Pons (tissue), 1 donor: ENCODE measurements at regions not wholly inside any gene's neighbourhood (a gene's known extent, or its start where the extent isn't known, plus 50 kb on each side); places are given as distances from the start of the nearest gene placed in this dataset.

Experiments used
- DNase-seq: peaks from one replicate; pipeline ENCODE4 v3.0.0-alpha.2; 2016; ENCODE audit warnings: low spot score

DNA sequence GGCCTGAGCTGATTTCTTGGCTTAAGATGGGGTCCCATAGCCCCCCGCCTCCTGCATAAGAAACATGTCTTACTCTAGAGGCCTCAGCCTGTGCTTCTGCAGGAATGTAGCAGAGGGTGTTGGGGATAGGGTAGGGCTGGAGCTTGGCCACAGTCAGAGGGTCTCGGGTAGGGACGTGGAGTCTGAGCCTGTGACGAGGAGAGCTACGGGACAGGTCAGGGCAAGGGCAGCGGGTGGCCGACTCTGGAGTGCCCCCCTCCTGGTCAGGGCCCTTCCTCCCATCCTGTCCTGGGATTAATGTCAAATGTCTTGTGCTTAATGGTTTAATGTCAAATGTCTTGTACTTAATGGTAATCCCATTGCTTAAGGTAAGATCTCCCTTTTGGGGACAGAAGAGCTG, 130.4 kb downstream of the GLI2 start:
- no peak for DNase-seq

DNA sequence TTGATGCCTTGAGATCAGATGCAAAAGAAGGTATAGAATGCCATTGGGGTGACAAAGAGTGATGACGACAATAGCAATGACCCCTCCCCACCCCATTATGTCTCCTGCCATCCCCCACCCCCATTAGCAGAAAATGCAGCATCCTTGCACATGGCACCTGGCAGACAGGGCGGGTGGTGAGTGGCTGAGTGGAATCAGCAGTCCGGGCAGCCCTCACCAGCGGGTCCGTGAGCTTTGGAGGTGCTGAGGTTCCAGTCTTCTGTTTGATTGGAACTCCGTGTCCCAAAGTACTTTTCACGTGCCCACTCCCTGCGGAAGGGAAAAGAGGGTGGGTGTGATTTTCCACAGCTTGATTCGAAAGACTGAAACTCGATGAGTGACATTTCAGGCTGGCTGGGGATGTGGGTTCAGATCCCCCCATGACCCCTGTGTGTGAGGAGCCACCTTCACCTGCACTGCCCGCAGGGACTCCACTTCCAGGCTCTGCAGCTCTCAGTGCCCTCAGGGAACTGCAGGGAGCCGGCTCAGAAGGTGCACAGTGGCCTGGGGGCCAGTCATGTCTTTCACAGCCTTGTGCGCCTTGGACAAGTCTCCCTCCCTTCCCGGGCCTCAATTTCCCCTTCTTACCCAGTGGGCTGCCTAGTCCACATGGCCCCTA, 130.9 kb downstream of the GLI2 start:
- no peak for DNase-seq

DNA sequence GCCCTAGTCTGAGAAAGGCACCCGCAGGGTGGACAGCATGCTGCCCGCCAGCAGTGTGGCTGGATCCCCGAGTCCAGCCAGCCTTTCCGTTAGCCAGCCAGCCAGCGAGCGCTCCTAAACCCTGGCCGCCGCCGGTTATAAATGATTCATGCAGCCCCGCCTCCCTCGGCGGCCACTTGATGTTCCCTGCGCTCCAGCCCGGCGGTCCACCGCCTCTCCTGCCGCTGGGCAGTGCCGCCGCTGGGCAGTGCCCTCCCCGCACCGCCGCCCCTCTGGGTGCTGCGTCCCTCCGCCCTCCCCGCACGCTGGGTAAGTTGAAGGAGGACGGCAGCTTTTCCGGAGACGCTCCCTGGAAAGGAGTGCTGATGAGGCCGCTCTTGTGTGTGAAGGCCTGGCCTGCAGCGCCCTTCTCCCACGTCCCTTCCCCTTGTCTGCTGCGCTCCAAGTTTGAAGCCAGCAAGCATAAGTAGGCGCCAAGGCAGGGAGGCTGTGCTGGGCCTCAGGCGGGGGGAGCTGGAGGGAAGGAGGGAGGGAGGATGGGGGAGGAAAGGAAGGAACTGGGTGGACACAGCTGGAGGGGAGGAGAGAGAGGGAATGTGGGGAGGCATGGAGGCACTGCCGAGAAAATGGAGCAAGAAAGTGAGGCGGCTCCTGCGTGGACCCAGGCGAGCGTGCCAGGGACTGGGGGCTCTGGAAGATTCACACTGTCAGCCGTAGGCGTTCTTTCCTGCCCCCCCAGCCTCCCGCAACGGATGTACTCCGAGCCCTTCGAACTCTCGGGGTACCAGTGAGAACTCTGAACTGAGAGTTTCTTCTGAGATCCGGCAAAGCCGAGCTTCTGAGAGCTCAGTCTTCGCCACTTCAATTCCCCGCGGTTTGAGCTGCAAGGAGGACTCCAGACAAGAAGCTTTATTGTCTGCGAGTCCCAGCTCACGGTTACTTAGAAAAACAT, 131.9 kb downstream of the GLI2 start:
- DNase-seq: peak; percentile 24

DNA sequence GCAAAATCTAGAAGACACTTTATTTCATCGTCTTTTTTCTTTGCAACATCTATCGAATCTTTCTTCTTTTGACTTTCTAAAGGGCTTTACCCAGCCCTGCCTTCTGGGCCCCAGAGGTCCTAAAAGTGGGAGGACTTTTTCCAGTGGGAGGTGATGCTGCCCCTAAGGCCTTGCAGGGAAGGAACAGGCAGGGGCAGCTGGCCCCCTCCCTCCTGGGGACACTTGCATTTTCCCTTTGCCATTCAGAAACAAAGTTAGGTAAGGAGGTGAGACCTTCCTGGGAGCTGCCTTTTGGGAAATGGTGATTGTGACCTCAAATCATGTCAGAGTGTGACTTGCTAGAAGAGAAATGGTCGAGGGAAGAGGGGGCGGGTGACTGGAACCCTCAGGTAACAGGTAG, 132.7 kb downstream of the GLI2 start:
- no peak for DNase-seq

DNA sequence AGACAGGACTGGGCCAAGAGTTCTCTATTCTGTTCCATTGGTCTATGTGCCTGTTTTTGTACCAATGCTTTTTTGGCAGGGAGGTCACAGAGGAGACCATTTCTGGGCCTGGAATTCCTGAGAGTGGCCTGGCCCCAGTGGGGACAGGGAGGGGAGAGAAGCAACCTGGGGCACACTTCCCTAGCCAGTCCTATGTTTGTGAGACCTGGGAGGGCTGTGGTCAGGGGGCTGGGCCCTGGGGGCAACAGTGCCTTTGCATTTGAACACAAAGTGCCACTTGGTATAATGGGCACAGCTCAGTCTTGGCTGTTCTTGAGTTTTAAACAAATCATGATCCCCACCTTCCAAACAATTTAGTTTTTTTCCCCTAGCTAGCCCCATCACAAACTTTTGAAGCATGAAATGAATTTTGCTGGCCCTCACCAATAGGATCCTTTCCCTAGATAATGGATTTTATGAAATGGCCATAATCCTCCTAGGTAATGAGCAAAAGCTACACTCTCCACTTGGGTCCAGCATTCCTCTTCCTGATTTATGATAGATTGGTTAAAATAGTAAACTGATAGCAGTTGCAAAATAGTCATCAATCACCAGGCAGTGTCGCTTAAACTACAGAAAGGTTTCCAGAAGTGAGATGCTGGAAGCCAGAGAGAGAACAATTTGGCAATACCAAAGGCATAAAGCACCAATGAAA, 133.5 kb downstream of the GLI2 start:
- DNase-seq: no peak

DNA sequence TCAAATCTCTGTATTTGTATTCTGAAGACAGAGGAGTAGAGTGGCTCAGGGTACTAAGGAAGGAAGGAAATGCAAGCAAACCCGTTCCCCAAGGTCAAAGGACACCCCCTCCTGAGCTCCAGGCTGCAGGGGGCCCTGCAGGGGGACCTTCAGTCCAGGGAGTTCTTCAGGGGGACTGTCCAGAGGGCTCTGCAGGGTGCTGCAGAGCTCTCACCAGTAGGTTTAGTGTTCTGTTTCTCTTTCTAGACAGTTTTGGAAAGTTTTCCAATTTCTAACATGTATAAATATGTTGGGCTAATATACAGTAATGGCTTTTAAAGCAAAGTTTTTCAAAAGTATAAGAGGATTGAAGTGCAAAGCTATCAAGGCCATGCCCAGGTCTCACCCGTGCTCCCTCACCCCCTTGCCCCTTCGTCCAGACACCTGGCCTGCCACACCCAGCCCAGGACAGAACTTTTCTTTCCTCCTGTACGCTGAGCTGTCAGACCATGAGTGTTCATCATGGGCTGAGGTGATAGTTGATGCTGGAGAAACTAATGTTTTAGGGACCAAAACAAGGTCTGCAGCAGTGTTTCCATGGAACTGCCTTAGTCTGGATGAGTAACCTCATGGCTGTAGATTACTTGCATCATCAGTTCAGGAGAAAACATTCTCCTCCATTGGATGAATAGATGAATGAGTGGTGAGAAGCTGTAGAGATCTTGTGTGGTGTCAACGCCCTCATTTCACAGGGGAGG, 134.2 kb downstream of the GLI2 start:
- DNase-seq: no peak

DNA sequence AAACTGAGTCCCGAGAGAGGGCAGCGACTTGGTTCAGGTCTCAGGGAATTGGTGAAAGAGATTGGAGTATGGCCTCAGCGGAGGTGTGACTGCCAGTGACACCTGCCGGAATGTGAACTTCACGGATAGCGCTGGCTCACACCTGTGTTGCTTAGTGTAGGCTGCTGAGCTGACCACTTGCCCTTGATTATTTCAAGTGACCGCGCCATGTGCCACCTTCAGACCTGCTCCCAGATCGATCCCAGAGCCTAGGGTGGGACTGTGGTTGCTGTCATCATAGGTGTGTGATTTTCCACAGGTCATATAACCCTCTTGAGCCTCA, 134.8 kb downstream of the GLI2 start:
- DNase-seq: no peak

DNA sequence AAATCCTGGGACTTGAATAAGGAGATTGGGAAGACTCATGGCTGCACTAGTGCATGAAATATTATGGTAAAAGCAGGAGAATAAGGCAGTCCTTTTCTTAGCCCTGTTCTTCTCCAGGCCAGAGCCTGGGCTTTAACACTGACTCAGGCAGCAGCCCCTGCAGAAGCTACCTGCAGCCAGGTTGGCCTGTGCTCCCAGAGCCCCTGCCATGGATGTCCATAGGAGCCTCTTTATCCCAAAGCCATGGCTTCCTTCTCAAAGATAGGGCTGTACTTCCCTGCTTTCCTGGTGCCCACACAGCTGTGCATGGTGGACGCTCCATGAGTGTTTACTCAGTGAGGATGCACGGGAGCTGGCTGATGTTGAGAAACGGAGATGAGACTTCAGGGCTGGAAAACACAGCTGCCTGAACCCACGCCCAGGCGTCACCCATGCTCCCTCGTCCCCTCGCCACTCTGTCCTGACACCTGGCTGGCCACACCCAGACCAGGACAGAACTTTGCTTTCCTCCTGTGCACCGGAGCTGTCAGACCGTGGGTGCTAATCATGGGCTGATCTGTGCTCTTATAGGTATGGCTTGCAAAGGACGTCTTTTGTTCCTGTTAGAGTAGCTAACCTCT, 135.5 kb downstream of the GLI2 start:
- no peak for DNase-seq

DNA sequence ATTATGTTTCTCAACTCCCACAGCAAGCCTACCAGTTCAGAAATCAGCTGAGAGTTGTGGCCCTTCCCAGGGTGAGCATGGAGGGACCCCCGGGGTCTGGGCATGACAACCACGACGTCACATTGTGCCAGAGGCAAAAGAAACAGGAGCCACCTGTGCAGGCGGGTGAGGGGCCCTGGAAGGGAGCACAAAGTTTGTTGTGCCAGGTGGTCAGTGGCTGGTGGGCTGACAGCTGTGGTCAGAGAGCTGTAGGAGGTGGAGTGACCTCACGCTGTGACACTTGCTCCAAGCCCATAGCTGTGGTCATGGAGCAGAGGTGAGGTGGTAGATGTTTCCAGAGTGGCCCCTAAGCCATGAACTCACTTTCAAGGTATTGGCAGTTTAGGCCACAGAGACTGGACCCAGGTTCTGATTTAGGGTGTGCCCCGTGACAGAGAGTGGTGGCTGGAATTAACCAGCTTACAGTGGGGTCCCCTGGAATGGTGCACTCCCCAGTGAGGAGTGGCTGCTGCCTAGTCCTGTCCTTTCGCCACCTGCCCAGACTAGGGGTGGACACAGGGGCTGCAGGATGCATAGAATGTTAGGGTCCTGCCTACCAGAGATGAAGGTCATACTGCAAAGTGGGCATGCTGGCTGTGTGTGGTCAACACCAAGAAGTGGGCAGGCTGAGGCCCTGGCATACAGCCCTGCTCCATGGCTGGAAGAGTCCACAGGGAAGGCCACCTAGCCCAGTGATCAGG, 136.4 kb downstream of the GLI2 start:
- DNase-seq: no peak

DNA sequence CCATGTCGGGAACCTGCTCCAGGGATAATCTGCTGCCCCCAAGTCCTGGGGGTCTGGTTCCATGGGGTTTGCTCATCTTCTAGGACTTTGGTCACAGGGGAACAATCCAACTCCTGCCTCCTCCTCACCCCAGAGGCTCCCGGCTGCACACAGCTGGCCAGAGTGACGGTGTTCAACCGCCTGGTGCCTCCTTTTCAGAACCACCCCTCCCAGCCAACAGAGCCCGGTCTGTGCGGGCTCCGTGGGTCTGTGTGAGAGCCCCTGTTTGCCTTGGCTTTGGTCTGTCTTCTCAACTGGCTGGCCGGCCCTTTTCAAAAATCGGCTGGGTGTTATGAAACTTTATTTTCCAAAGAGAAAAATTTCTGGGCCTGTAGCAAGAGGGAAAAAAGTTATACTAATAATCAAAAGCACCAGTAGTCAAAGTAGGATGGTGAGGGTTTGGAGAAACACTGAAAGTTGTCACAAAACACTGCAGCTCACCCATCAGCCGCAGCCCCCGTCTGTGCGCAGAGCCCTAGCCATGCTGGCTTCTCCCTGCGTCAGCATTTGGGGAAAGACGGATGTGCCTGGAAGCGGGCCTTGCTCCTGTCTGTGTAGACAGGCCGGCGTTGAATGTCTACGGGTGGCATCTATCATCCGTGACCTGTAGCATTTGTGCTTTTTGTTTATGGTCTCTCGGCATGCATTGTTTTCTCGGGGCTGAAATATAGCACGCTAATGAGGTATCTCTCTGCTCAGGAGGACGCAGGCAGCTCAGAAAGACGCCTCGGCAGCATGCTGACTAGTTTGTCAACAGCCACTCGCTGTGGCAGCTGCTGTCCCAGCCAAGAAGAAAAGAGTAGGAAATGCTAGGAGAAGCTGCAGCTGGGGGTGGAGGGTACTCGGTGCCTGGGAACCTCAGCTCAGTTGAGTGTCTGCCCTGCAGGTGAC, 138.6 kb downstream of the GLI2 start:
- DNase-seq: no peak

DNA sequence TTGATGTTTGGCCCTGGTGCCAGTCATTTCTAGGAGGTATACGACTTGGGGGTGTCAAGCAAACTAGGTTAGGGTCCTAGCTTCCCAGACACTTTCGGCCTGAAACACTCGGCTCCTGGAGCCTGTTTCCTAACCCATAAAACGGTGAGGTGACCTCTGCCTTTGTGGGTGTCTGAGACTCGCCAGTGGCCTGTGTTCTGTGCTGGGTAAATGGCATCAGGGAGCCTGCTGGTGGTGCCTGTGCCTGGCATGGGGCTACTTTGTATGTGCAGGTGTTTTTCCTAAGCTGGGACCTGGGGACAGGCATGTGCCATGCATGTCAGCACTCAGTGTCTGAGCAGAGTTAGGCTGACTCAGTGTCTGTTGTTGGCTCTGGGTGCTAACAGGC, 139.2 kb downstream of the GLI2 start:
- DNase-seq: no peak

DNA sequence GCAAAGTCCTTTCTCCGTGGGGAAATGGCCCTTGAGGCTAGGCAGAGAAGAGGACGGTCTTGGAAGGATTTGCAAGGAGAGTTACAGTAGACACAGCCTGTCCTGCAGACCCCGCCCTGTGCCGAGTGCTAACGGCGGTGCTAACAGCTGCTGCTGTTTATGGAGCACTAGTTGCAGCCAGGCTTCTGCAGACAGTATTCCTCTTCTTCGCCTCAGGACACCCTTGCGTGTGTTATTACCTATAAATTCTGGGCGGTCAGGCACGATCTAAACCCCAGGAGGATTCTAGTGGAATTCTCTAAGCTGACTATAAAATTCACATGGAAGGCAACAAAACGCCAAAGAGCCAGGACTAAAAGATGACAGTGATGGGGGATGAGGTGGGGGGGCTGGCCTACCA, 139.8 kb downstream of the GLI2 start:
- DNase-seq: no peak

DNA sequence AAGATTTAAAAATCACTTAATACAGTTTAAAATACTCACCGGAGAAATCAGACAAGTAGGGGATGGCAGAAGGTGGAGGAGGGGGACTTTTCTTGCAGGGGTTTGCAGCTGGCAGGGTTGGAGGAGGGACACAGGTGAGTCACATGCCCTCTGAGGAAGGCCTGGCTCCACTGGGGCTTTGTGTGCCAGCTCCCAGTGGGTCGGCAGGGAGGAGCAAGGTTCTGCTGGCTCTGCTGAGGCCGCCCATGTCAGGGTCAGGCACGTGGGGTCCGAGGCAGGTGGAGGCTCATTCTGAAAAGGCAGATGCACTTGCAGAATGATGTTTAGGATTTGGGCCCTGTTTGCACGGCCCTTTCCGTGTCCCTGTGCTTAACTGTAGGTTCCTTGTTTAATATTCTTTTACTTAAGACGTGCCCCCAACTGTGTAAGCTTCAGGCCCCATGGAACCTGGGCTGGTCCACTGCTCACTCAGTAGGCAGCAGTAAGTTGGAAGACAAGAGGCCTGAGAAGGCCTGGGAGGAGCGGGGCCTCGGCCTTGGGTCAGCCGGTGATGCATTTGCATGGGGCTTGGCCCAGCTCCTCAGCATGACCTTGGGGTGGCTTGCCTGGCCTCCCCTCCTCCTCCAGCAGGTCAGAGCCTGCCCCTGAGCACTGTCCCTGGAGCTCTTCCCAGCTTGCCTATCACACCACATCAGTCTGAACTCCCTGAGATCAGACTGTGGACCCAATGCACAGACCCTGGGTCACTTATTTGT, 141.0 kb downstream of the GLI2 start:
- DNase-seq: no peak

DNA sequence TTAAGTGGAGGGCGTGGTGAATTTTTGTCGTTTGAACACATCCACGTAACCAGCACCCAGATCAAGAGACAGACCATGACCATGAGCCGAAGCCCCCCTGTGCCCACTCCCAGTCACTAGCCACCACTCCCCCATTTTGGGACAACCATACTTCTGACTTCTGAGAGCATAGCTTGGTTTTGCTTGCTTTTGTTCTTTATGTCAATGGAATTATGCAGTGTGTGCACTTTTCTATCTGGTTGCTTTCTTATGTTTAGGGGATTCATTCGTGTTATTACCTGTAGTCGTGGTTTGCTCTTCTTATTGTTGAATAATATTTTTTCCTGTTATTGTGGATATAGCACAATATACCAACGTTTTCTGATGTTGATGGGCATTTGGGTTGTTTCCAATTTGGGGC, 141.7 kb downstream of the GLI2 start:
- no peak for DNase-seq

DNA sequence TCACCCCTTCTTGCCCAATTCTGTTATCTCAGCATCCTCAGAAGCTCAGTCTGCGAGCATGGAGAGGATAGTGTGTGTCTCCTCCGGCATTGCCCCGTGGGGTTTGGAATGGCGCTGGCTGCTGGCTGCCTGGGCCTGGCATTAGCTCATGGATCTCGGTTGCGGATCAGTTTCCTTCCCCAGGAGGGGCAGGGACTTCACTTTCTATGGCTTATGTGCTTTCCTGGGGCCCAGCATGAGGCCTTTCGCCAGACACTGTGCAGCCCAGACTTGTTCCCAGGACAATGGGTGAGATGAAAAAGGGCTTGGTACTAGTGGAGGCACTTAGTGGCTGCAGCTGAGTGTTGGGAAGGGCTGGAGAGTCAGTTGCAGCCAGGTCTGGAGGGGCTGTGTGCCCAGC, 143.3 kb downstream of the GLI2 start:
- DNase-seq: no peak

DNA sequence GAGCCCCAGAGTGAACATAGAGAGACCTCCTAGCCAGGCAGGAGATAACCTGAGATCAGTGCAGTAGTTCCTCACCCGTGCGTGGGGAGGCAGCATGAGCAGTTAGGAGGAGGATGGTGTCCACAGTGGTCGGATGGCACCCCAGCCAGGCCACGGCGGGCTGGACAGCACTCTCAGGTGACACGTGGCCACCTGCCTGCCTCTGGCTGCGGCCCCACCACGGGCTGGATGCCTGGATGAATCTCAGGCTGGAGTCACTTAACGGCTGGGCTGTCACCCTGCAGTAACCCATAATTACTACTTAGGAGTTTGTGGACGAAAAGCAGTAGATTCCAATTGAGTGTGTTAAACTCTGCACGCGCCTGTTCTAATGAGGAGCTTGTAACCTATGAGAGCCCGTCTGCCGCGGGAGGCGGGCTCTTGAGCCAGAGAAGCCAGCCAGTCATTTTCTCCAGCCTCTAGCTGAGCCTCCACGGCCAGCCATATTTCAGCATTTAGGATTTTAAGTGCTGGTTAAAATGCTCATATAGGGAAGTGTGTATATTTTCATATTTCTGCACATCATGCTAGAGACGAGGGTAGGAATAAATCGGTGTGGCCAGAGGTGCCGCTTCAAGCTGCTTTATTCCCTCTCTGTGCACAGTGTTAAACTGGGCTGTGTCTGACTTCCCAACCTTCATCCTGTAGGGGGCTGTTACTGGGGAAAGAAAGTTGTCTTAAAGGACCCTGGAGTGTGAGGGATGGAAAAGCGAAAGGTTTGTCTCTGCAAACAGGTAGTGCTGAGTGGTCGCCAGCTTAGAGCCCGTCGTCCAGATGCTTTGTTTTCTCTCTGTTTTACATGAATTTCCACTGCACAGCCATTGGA, 144.0 kb downstream of the GLI2 start:
- DNase-seq: no peak

DNA sequence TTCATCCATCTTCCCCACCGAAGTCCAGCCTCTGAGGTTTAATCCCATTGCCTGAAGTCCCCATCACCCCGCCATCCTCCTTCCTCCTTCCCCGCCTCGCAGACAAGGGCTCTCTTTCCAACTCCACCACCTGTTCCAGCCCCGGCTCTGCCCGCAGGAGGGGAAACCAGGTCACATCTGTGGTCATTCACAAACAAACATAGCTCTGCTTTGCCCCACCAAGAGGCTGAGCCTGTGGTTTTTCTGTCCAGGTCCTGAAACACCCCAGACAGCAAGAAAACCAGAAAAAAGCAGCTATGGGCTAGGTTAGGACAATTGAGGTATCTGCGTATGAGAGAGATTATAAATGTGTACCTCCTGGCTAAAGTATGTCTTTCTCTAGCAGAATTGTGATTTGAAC, 144.7 kb downstream of the GLI2 start:
- no peak for DNase-seq
